ENCODE measurements at regions not wholly inside any gene's neighbourhood (a gene's known extent, or its start where the extent isn't known, plus 50 kb on each side); places are given as distances from the start of the nearest gene placed in this dataset.

DNA sequence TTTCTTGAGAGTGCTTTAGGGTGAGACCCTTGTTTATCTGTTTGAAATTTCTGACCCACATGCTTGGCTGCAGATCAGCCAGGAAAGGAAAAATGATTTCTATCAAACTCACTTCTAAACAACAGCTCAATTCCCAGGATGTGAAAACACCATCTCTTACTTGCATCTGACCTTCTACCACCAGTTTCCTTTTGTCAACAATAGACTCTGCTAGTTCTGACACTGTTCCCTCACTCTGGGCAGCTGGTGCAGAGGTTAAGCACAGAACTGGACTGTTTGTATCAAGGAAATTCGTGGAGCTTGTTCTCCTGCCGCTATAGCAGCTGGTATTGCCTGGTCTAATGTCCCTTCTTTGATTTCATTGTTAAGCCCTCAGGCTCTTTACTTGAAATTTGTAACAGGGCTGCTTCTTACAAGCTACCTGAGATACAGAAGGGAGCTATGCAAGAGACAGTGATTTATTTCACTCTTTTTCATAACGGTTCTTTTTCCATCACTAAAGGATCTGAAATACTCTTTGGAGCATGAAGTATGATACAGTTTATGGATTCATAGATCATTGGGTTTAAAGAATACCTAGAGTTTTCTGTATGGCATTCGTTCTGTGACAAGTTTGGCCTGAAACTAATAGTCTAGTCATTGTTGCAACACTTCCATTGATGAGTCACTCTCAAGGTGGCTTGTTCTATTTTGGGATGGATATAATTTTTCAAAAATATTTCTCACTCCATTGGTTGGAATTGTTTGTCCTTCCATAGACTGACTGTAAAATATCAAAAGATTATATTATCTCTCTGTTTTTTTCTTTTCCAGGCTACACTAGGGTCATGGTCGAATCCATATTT, 178.2 kb upstream of the ZC3H12C start:
- H3K4me3 ChIP-seq (ENCODE audit: low read depth, low read length), result no peak overlapping the region
- peak; percentile 14 for DNase-seq (ENCODE audit: low read depth)
- TF ChIP-seq CTCF (IDR thresholded peaks at IDR 0.05; ENCODE audit: low read depth, low read length) (no peak), POLR2A (IDR thresholded peaks at IDR 0.05; ENCODE audit: extremely low read depth, insufficient read length) (no peak), MYC (IDR thresholded peaks at IDR 0.05; ENCODE audit: low read depth, low read length) (no peak)
- TF ChIP-seq, protein P1, sequence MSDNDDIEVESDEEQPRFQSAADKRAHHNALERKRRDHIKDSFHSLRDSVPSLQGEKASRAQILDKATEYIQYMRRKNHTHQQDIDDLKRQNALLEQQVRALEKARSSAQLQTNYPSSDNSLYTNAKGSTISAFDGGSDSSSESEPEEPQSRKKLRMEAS (IDR thresholded peaks at IDR 0.05; ENCODE audit: low read depth, low read length), result no peak

GRCh38 chr11:109926941-109927340, 166.3 kb upstream of the ZC3H12C start:
- TF ChIP-seq POLR2A (IDR thresholded peaks at IDR 0.05; ENCODE audit: extremely low read depth, insufficient read length) (no peak), MYC (IDR thresholded peaks at IDR 0.05; ENCODE audit: low read depth, low read length) (no peak), CTCF (IDR thresholded peaks at IDR 0.05; ENCODE audit: low read depth, low read length) (no peak)
- TF ChIP-seq, protein P1 (IDR thresholded peaks at IDR 0.05; ENCODE audit: low read depth, low read length), result no peak
- no peak overlapping the region for H3K4me3 ChIP-seq (ENCODE audit: low read depth, low read length)
- DNase-seq (ENCODE audit: low read depth), result no peak

DNA sequence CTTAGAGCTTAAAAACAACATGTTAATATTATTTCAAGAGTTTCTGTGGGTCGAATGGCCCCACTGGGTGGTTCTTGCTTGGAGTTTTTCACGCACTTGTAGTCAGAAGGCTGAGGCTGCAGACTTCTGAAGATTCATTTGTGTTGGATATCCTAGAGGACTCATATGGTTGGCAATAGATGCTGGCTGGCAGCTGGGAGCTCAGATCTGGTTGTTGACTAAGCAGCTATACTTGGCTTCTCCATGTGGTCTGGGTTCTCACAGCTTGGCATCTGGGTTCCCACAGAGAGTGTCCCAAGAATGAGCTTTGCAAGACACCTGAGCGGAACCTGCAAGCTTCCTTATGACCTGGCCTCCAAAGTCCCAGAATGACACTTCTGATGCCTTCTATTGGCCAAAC, 163.9 kb upstream of the ZC3H12C start:
- no peak overlapping the region for H3K4me3 ChIP-seq (ENCODE audit: low read depth, low read length)
- no peak for TF ChIP-seq POLR2A (IDR thresholded peaks at IDR 0.05; ENCODE audit: extremely low read depth, insufficient read length)
- no peak for TF ChIP-seq CTCF (IDR thresholded peaks at IDR 0.05; ENCODE audit: low read depth, low read length)
- TF ChIP-seq, protein P1 (IDR thresholded peaks at IDR 0.05; ENCODE audit: low read depth, low read length), result no peak
- no peak for TF ChIP-seq MYC (IDR thresholded peaks at IDR 0.05; ENCODE audit: low read depth, low read length)
- no peak for DNase-seq (ENCODE audit: low read depth)

DNA sequence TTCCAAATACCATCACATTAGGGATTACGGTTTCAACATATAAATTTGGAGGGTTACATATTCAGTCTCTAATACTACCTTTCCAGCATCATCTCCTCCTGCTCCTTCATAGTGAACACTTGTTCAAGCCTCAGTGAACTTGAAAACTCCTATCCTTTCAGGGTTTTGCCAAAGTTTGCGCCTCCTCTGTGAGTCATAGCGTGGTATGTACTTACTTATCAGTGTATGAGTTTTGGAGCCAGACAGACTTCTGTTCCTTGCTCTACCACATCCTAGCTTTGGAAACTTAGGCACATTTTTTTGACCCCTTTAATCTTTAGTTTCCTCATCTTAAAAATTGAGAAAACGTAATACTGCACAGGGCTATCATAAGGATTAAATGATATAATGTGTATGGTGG, 160.1 kb upstream of the ZC3H12C start:
- no peak for TF ChIP-seq CTCF (IDR thresholded peaks at IDR 0.05; ENCODE audit: low read depth, low read length)
- TF ChIP-seq, protein P1 (IDR thresholded peaks at IDR 0.05; ENCODE audit: low read depth, low read length), result no peak
- no peak for TF ChIP-seq MYC (IDR thresholded peaks at IDR 0.05; ENCODE audit: low read depth, low read length)
- no peak for TF ChIP-seq POLR2A (IDR thresholded peaks at IDR 0.05; ENCODE audit: extremely low read depth, insufficient read length)
- H3K4me3 ChIP-seq (ENCODE audit: low read depth, low read length), result no peak overlapping the region
- no peak for DNase-seq (ENCODE audit: low read depth)

- H3K4me3 ChIP-seq (ENCODE audit: low read depth, low read length), result no peak overlapping the region
Observed at GRCh38 chr11:109934151-109934550, 159.0 kb upstream of the ZC3H12C start.

More at GRCh38 chr11:109934151-109934550, 159.0 kb upstream of the ZC3H12C start:
- DNase-seq (ENCODE audit: low read depth), result no peak
- TF ChIP-seq MYC (IDR thresholded peaks at IDR 0.05; ENCODE audit: low read depth, low read length) (no peak), CTCF (IDR thresholded peaks at IDR 0.05; ENCODE audit: low read depth, low read length) (no peak)
- TF ChIP-seq, protein P1 (IDR thresholded peaks at IDR 0.05; ENCODE audit: low read depth, low read length), result no peak
